Stromal cell of bone marrow (primary cell): ENCODE measurements at regions not wholly inside any gene's neighbourhood (a gene's known extent, or its start where the extent isn't known, plus 50 kb on each side); places are given as distances from the start of the nearest gene placed in this dataset.
A peak's percentile ranks its signal among the peaks of the same experiment; 100 is the strongest.
"Not testable (repeated sequence)": the region's sequence is repeated elsewhere in the genome, so short reads cannot be mapped to it uniquely, and the experiment has no call there.

Experiments used
- DNase-seq: peaks from one replicate; pipeline ENCODE4 v3.0.0-alpha.2; 2012; ENCODE audit warnings: low read depth

DNA sequence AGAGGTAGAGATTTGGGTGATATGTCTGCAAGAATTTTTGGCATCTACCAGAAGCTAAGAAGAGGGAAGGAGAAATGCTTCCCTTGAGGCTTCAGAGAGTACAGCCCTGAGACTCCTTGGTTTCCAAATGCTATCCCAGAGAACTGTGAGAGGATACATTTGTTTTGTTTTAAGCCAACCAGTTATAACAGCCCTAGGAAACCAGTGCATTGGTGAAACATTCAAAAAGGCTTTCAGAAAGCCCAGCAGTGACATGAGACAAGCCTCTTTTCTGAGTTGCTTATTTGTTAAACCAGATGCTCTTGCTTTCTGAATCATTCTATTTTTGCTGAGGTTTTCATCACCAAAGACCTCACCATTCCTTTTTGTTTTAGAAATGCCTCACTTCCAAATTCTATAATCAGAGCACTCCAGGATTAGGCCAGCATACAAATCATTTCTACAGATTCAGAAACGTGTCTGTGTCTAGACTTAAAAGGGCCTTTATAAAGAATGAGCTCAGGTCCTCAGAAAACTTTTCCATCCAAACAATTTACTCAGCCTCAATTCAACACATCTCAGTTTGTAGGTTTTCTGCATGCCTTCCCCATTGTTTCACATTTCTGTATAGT, 1617.8 kb upstream of the FLRT2 start:
- DNase-seq: no peak

DNA sequence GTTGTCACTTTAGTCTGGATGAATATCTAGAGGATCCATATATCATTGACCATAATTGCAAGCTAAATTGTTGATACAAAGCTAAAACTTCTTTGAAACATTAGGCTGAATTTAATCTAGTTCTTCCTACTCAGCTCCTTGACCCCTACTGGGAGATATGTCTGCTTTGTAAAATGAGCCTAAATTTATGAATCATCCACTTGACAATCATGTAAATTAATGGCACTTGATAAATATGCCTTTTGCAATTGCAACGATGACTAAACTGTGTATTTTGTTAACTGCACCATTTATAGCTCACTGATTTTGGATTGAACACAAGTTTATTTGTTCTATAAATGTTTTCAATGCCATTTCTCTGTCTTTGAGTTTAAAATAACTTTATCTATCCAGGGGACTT, 1616.5 kb upstream of the FLRT2 start:
- DNase-seq: no peak

DNA sequence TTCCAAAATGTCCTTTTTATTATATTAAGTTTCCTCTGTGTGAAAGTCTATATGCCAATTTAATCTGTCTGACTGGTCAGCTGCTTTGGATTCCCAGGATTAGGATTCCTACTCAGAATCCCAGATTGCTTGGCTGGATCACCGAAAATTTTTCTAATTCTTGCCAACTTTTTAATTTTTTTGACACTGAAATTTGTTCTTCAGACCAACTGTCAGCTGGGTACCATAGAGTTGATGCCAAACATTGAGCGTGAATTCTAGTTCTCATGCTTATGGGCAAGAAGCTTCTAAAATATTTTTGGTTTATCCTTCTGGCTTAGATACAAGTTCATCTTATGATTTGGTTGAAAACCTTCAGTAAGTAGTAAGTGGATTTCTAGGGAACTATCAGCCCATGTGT, 1611.4 kb upstream of the FLRT2 start:
- DNase-seq: no peak

DNA sequence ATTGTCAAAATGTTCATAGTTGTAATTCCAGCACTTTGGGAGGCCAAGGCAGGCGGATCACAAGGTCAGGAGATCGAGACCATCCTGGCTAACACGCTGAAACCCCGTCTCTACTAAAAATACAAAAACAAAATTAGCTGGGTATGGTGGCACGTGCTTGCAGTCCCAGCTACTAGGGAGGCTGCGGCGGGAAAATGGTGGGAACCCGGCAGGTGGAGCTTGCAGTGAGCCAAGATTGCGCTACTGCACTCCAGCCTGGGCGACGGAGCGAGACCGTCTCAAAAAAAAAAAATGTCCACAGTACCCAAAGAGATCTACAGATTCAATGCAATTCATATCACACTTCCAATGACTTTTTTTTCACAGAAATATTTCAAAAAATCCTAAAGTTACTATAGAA, 1610.3 kb upstream of the FLRT2 start:
- DNase-seq: not testable (repeated sequence)

DNA sequence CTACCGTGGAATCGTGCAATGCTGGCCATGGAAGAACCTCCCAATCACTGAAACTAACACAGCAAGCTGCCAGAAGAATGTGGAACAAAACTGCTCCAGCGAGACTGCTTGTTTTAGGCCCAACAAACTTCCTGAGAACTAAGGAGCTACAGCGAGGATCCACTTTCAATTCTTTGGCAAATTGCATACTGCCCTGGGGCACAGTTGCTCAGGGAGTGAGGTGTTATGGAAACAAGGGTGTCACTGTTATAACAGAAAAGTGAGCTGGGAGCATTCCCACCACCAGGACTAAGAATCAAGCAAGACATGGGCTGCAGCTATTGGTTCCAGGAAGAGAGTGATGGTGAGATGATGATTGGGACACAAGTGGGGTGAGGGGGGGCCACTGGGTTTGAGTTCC, 1606.1 kb upstream of the FLRT2 start:
- DNase-seq: no peak

DNA sequence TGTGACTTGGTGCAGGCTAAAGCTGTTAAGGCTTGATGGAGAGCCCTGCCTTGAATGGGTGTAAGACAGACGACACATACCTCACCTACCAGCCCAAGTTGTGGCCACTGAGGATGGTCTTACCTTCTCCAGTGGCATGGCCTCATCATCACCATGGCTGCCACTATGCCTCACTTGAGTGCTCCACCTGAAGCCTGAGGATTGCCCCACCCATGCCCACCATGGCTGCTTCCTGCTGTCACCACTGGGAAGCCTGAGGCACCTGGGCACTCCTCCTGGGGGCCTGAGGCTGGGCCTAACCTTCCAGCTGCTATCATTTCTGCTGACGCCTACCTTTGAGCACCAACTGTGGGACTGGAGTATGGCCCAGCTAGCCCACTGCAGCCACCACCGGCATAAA, 1605.7 kb upstream of the FLRT2 start:
- no peak for DNase-seq

DNA sequence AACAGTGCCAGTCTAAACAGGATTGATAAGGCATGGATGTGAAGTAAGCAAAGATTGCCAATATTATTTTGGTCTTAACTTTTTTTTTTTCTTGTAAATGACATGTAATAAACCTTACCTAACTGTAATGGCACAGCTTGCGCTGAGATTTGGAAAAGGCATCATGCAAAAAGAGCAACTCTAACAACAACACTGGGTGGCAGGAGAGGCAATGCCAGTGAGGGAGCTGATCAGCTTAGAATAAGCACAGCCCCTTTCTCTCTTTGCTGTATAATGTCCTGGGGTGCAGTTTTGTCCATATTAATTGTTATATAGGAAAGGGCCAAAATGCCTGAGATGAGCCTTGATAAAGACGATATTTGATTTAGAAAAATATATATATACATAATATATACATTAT, 1589.7 kb upstream of the FLRT2 start:
- DNase-seq: peak; percentile 0

DNA sequence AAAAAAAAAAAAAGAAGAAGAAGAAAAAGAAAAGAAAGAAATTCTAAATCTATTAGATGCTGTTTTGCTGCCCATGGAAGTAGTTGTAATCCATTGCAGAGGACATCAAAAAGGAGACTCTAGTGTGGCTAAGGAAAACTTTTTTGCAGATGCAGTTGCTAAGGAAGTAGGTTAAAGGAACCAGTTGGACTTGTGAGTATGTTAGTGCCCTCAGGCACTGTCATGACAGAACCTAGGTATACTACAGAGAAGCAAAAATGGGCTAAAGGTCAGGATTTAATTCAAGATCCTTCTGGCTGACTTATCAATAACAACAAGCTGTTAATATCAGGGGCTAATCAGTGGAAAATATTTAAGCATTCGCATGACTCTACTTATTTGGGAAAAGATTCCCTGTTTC, 1571.6 kb upstream of the FLRT2 start:
- DNase-seq: no peak

DNA sequence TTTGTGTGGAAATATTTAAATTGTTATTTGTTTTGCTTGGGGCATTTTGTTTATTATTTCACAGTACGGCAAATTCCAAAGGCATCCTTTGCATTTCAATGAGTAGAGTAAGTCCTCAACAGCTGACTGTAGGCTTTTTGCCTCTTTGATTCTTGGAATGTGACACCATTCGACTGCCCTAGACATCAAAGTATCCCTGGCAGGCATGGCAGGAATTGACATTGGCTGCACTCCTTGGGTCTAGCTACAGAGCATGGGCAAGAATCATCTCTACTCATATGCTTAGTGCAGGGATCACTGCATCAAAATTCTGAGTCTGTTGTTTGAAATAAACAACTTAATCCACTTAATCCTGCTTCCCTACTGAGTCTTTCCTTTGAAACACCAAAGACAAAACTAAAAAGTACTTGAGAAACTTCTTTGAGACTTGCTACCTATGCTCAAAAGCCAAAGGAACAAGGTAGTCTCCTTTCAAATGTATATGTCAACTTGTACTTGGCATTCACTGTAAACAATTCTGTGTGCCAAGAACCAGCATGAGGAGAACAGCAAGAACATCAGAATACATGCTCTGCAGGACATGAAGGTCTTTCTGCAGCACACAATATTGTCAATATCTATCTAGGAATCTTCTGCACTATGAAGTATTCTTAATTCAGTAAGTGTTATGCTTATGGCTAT, 1569.0 kb upstream of the FLRT2 start:
- DNase-seq: no peak

DNA sequence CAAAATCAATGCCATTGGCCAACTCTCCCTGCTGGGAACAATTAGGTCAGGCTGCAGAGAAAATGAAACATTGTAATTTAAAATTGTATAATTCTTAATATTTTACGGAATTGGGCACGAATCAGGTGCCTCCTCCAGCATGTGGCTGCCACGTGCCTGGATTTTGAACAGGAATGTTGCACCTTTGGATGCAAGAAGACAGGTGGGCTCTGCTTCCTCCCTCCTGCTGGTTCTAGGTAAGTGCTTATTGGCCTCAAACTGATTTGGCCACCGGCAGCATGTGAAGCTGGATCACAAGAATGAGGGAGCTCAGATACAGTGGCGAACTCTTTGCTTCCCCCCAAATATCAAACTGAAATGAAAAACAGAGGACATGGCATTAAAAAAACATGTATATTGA, 1559.9 kb upstream of the FLRT2 start:
- no peak for DNase-seq

DNA sequence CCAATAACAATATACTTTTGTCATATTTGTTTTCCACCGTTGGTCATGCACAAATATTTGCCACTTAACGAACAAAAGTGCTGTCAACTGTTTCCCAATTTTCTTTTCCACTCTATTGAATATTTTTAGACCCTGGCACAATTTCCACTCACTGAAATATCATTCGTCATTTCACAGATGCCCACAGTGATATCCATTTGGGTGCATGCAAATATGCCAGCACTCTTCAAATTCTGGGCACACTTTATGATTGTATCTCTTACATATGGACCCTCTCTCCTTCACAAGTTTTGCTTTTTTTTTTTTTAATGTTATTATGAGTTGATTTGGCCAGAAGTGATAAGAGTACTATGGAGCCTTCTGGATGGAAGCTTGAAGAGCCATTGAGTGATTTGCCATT, 1557.3 kb upstream of the FLRT2 start:
- no peak for DNase-seq

DNA sequence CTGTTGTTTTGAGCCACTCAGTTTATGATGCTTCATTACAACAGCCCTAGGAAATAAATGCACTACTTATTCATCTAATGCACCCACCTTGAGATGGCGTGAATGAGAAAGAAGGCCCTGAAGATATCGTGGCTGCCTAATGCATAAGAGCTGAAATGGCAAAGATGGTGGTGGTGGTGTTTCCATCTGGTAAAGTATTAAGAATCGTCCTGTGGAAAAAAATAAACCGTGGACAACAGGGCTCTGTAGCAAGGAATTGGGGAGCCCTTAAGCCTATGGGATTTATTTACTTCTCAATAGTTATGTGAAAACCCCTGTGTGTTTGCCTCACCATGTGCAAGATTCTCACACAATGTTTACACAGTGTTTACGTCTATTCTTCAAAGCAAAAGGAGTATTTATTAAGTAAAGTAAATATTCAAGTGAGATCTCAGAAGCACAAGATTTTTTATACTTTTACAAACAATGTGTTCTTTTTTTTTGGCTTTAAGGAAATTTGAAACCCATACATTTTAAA, 1555.2 kb upstream of the FLRT2 start:
- no peak for DNase-seq

DNA sequence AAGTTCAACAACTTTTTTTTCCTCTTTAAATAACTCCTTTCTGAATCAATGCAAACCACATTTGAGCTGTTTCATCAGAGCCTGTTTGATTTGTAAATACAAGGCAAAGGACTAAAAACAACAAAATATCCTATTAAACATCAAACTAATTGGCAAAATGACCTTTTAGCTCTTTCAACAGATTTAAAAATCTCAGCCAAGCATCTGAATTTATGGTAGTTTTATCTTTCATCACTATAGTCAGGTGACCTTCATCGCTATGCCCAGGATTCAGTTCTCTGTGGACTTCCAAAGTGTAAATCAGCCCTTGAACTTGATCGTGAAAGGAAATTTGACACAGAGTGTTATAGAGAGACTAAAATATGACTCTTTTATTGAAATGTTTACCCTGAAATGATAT, 1554.5 kb upstream of the FLRT2 start:
- DNase-seq: no peak

DNA sequence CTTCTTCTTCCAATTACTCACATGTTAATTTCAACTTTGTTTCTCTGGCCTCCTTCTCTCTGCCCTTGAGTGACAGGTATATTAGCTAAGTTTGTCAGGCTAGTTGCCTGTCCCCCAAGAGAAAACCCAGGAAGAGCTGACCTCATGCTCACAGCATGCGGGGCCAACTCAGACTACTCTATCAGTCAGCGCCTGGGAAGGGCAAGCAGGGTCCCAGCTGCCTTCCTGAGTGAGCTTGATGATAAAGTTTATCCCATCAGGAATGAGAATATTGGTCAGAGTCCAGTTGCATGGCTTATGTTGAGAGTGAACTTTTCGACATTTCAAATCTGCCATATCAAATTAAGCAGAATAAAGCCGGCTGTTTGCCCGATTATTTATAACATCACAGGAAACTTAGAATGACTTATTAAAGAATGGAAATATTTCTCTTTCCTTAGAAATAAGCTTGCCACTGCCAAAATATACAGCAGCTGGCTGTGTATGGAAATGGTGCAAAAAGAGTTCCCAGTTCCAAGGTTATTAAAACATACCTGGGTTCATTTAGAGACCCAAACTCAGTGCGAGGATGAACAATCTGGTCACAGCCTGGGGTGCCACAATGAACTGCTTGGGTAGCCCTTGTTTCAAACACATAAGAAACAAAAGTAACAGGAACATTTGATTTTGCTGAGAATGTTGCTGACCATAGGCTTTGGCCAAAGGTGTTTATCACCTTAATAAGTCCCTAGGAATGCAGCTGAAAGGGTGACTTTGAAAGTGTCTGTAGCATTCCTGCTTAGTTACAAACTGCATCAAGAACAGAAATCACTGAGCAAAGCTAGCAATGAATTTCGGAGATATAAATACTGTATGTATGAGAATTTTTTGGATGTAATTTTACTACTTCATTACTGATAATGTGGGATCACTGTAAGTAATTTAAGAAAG, 1553.8 kb upstream of the FLRT2 start:
- no peak for DNase-seq

DNA sequence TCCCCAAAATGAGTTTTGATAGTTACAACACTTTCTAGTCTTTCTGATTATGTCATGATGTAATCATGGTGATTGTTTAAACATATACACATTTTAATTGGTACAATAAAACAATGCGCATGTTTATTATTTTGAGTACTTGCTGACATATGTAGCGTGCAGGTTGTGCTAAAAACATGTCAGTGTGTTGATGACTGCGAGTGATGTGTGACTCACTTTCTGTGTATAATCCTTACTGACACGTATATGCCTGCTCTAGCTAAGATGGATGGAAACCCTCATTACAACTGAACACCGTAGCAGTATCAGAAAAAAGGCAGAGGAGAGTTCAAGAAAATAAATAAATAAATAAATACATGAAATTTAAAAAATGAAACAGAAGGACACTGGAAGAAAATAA, 1552.4 kb upstream of the FLRT2 start:
- DNase-seq: no peak

DNA sequence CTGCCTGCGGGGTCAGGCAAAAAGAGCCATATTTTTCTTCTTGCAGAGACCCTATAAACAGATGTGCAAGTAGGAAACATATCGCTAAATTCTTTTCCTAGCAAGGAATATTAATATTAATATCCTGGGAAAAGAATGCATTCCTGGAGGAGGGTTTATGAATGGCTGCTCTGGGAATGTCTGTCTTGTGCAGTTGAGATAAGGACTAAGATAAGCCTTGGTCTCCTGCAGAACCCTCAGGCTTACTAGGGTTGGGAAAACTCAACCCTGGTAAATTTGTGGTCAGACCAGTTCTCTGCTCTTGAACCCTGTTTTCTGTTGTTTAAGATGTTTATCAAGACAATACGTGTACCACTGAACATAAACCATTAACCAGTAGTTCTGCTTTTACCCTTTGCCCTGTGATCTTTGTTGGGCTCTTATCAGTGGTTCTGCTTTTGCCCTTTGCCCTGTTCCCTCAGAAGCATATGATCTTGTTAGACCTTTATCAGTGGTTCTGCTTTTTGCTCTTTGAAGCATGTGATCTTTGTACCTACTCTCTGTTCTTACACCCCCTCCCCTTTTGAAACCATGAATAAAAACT, 1548.2 kb upstream of the FLRT2 start:
- not testable (repeated sequence) for DNase-seq

DNA sequence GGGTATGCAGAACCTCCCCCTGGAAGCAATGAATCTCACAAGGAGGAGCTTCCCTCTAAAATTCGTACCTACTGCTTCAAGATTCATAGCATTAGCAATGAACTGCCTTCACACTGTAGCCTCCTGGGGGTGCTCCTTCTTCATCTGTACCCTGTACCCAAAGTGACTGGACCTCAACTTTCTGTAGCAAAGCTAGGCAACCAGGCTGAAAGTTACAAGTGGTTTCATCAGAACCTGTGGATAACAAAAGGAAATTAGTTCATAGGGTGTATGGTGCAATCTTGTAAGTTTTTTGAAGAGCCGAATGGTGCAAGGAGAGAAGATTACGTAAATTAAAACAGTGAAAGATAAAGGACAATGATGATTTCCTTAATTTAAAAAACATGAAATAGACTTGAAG, 1541.7 kb upstream of the FLRT2 start:
- no peak for DNase-seq

DNA sequence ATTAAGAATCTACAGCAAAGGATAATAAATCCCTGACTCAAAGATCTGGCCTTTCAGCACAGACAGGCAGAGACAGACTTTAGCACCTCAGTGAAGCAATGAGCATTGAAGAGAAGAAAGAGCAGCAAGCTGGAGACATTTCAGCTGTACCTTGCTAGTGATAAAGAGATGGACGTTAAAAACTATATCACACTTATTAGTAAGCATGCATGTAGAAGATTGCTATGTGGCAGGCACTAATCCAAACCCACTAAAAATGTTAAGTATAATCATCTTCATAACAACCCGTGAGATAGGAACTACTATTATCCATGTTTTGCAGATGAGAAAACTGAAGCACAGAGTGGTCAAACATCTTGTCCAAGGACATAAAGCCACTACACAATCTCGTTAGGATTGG, 1538.3 kb upstream of the FLRT2 start:
- DNase-seq: no peak

DNA sequence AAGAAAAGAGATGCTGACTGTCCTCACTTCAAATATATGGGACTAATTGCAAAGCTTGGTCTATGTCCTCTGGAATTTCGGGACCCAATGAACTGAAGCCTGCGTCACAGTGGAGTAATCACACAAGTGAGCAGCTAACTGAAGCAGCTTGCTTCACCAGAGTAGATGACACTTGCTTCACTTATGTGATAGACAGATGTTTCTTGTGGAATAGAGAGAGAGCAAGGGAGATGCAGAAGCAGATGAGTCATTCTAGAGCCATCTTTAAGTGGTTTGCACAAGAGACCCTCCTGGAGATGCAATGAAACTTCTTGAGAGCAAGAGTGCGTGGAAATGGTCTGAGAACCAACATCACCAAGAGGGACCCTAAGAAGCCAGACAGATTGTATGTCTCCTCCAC, 1537.1 kb upstream of the FLRT2 start:
- DNase-seq: no peak

DNA sequence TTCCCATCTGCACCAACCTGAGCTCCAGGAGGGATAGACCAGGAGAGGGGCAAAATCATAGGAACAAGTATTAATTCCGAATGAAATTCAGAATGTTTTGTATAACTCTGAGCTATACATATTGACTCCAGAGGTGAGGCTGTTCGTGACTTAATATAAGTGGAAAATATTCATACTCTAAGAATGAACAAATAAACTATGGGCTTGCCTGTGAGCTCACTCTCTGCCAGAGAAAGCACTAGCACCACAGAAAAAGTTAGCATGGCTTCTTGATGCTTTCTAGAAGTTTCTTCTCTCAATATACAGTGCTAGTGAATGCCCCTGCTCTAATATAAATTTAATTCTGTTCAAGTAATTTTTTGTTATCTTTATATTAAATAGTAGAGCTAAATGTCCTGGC, 1536.4 kb upstream of the FLRT2 start:
- no peak for DNase-seq

DNA sequence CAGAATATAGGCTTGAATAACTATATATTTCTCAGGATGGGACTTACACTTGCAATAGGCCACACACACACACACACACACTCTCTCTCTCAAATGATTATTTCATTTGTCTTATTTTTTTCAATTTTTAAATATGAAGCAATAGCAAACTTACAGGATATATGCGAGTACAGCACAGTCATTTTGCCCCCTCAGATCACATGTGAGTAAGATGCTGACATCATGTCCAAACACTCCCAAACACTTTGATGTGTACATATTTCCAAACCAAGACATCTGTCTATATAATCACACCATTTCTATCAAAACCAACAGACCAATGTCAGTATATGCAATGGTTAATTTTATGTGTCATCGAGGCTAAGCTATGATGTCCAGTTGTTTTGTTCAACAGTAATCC, 1535.9 kb upstream of the FLRT2 start:
- no peak for DNase-seq

DNA sequence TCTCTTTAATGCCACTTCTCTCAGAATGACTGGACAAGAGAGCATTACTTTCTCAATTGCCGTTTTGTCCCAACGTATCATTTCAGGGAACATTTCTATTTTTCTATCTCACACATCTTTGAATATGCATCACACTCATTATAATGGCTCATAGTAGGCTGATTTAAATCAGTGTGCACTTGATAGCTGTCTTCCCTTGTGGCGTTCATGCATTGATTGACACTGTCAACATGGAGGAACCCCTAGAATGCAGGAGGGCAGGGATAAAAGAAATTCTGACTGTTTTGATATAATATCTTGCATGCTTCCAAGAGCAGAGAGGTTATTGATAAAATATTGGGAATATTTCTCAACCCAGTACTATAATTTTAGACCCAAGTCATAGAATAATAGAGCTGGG, 1528.9 kb upstream of the FLRT2 start:
- DNase-seq: no peak

DNA sequence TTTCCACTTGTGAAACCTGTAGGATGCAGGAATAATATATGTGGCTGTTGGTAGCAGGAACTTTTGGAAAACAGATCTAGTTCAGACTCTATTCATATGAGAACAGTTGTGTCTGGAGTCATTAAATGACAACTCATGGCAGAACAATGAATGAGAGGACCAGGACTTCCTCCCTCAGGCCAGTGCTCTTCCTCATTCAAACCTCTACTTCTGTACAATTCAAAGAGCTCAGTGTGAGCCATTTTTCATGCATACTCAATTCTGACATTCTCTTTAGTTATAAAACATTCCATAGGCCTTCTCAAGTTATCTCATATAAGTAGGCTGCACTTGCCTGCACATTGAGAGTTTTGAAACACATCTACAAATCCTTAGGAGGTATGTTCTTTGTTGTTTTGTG, 1526.6 kb upstream of the FLRT2 start:
- DNase-seq: no peak
